22Rv1 (cell line): ENCODE measurements at regions not wholly inside any gene's neighbourhood (a gene's known extent, or its start where the extent isn't known, plus 50 kb on each side); places are given as distances from the start of the nearest gene placed in this dataset.

Experiments
- ZFX ChIP-seq: fragments of 450-650 bp; IDR thresholded peaks from 2 replicates; pipeline ENCODE4 v1.6.1; 2017; ENCODE audit warnings: antibody characterized with exemption, borderline replicate concordance
- TF ChIP-seq, protein P1 (sequence below): fragments of 450-650 bp; IDR thresholded peaks from 2 replicates; pipeline ENCODE4 v1.5.1; 2017; ENCODE audit warnings: mild to moderate bottlenecking

GRCh38 chr6:900716-901605 lies 208.0 kb upstream of the EXOC2 start:
- TF ChIP-seq, protein P1, sequence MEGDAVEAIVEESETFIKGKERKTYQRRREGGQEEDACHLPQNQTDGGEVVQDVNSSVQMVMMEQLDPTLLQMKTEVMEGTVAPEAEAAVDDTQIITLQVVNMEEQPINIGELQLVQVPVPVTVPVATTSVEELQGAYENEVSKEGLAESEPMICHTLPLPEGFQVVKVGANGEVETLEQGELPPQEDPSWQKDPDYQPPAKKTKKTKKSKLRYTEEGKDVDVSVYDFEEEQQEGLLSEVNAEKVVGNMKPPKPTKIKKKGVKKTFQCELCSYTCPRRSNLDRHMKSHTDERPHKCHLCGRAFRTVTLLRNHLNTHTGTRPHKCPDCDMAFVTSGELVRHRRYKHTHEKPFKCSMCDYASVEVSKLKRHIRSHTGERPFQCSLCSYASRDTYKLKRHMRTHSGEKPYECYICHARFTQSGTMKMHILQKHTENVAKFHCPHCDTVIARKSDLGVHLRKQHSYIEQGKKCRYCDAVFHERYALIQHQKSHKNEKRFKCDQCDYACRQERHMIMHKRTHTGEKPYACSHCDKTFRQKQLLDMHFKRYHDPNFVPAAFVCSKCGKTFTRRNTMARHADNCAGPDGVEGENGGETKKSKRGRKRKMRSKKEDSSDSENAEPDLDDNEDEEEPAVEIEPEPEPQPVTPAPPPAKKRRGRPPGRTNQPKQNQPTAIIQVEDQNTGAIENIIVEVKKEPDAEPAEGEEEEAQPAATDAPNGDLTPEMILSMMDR = no peak
- TF ChIP-seq ZFX = no peak
